ENCODE measurements at regions not wholly inside any gene's neighbourhood (a gene's known extent, or its start where the extent isn't known, plus 50 kb on each side); places are given as distances from the start of the nearest gene placed in this dataset.

DNA sequence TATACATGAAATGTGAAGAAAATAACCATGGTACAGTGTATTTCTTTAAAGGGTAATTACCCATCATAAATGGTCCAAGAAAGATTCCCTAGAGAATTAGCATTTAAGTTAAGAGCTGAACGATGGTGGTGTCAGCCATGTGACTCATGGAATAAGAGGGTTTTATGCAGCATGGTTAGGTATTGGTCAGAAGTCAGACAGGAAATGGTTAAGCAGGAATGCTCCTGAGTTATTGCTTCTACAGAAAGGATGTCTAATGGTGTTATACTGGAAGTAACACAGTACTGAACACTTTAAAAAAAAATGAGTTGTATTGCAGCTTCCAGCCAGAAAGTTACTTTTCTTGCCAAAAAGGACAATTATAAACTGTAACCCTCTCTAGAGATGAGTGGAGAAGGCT, 72.7 kb upstream of the UBE2E3 start:
- TF ChIP-seq CTCF (IDR thresholded peaks at IDR 0.05) (no peak), POLR2A (IDR thresholded peaks at IDR 0.05) (no peak)
- DNase-seq: no peak
- no peak for ATAC-seq
- no peaks in the 10 kb centered on the region for H3K27me3 ChIP-seq
- WGBS, 2 donors: 68 to 79% methylated on average over 1 of the region's 1 CpG
- no peaks in the 10 kb centered on the region for H3K4me1 ChIP-seq
- no peaks in the 10 kb centered on the region for H3K9me3 ChIP-seq
- no peak overlapping the region for H3K4me3 ChIP-seq
- intact Hi-C loops (cut with DNase I): no loop called here
- no peaks in the 10 kb centered on the region for H3K36me3 ChIP-seq (replicated peaks in 1 of 2; ENCODE audit: insufficient read depth in 1 of 2, low read depth in 2 of 2)
- H3K27ac ChIP-seq: no peak overlapping the region

- H3K27ac ChIP-seq: no peak overlapping the region
- intact Hi-C loops (cut with DNase I): no loop called here
- H3K27me3 ChIP-seq: no peaks in the 10 kb centered on the region
- TF ChIP-seq CTCF (IDR thresholded peaks at IDR 0.05): no peak
- TF ChIP-seq POLR2A (IDR thresholded peaks at IDR 0.05): no peak
- no peaks in the 10 kb centered on the region for H3K9me3 ChIP-seq
- H3K4me1 ChIP-seq: no peaks in the 10 kb centered on the region
- DNase-seq (no peak), ATAC-seq (no peak)
- H3K36me3 ChIP-seq (replicated peaks in 1 of 2; ENCODE audit: insufficient read depth in 1 of 2, low read depth in 2 of 2): no peaks in the 10 kb centered on the region
- no peak overlapping the region for H3K4me3 ChIP-seq
Observed at GRCh38 chr2:180905461-180905860, 74.9 kb upstream of the UBE2E3 start.

DNA sequence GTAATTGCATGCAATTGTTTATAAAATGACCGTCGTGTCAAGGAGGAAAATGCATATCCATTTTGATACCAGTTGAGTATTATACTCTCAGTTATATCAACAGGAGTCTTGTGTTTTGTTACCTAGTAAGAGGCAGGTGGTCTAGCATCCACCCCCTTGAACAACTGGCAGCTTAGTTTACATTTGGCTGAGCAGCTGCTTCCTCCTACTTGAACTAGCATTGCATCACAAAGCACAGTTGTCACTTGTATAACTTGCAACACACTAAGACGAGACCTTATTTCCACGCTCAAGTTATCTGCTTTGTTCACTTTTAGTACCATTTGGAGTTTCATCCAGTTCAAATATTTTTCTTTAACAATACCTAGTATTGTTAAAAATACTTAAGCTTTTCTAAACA, 75.4 kb upstream of the UBE2E3 start:
- 45 to 48% methylated on average over 4 of the region's 4 CpGs for WGBS, 2 donors
- no peaks in the 10 kb centered on the region for H3K27me3 ChIP-seq
- no peaks in the 10 kb centered on the region for H3K4me1 ChIP-seq
- ATAC-seq (no peak), DNase-seq (no peak)
- H3K9me3 ChIP-seq: no peaks in the 10 kb centered on the region
- no peak overlapping the region for H3K27ac ChIP-seq
- H3K36me3 ChIP-seq (replicated peaks in 1 of 2; ENCODE audit: insufficient read depth in 1 of 2, low read depth in 2 of 2): no peaks in the 10 kb centered on the region
- TF ChIP-seq POLR2A (IDR thresholded peaks at IDR 0.05): no peak
- no peak for TF ChIP-seq CTCF (IDR thresholded peaks at IDR 0.05)
- intact Hi-C loops (cut with DNase I): no loop called here
- H3K4me3 ChIP-seq: no peak overlapping the region

DNA sequence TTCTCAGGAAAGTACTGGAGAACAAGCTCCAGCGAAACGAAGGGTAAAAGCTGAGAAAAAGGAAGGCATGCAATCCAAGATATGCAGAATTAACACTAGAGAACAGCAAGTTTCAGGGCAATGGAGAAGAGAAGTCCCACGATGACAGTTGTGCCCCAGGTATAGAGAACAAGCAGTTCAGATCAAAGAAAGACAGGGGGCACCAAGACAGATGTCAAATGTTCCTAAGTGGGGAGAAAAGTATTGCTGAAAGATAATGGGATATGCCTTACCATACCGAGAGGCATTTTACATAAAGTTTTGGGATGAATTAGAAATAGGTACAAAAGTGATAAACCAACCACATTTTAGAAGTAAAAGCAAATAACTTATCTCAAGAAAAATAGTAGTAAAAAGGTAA, 79.1 kb upstream of the UBE2E3 start:
- Histone ChIP-seq H3K36me3 (replicated peaks in 1 of 2; ENCODE audit: insufficient read depth in 1 of 2, low read depth in 2 of 2) (no peaks in the 10 kb centered on the region), H3K9me3 (no peaks in the 10 kb centered on the region), H3K27me3 (no peaks in the 10 kb centered on the region), H3K4me1 (no peaks in the 10 kb centered on the region), H3K27ac (no peak overlapping the region), H3K4me3 (no peak overlapping the region)
- ATAC-seq (no peak), DNase-seq (no peak)
- intact Hi-C loops (cut with DNase I): no loop called here
- 76% methylated on average over 4 of the region's 4 CpGs for WGBS, 2 donors
- TF ChIP-seq POLR2A (IDR thresholded peaks at IDR 0.05): no peak
- no peak for TF ChIP-seq CTCF (IDR thresholded peaks at IDR 0.05)

DNA sequence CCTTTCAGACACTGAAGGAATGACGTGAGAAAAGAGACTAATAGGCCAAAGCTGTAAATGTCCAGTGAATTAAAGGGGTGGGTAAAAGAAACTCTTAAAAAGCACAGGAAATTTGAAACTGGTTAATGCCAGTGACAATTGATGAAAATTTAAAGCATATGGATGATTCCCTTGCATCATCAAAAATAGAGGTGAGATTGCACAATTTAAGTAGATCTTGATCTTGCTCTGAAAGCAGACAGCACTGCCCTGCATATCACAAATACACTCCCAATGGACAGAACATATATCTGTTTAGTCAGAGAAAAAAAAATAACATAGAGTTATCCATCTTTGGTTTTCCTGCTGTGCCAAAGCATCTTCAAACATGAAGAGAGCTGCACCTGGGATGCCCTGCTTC, 86.7 kb upstream of the UBE2E3 start:
- DNase-seq (no peak), ATAC-seq (no peak)
- WGBS, 2 donors: 66 to 77% methylated on average over 1 of the region's 1 CpG
- no peaks in the 10 kb centered on the region for H3K4me1 ChIP-seq
- H3K27ac ChIP-seq: no peak overlapping the region
- intact Hi-C loops (cut with DNase I): no loop called here
- H3K9me3 ChIP-seq: no peaks in the 10 kb centered on the region
- H3K36me3 ChIP-seq (replicated peaks in 1 of 2; ENCODE audit: insufficient read depth in 1 of 2, low read depth in 2 of 2): no peaks in the 10 kb centered on the region
- TF ChIP-seq CTCF (IDR thresholded peaks at IDR 0.05): no peak
- no peak for TF ChIP-seq POLR2A (IDR thresholded peaks at IDR 0.05)
- H3K4me3 ChIP-seq: no peak overlapping the region
- H3K27me3 ChIP-seq: no peaks in the 10 kb centered on the region
